SU-DHL-6 (cell line): ENCODE measurements at regions not wholly inside any gene's neighbourhood (a gene's known extent, or its start where the extent isn't known, plus 50 kb on each side); places are given as distances from the start of the nearest gene placed in this dataset.

ENCODE experiments used
- H2AFZ ChIP-seq: fragments of 200-600 bp; sonication (generic); 2 replicates; pipeline ENCODE4 v1.6.1; 2014; ENCODE audit warnings: low read depth, mild to moderate bottlenecking, moderate library complexity, mixed read lengths, antibody characterized with exemption, low read length; ENCODE audit not compliant: severe bottlenecking
- H3F3A ChIP-seq: fragments of 200-600 bp; shearing (Covaris generic); 2 replicates; pipeline ENCODE4 v1.6.0; 2016; ENCODE audit warnings: antibody characterized with exemption, mild to moderate bottlenecking; ENCODE audit not compliant: insufficient read depth
- H3K27ac ChIP-seq: fragments of 200-600 bp; sonication (generic); 2 replicates; pipeline ENCODE4 v1.5.1; 2016; ENCODE audit warnings: low read depth, mild to moderate bottlenecking, low read length, moderate library complexity, mixed read lengths
- H3K27me3 ChIP-seq: fragments of 200-600 bp; sonication (generic), shearing (Covaris generic); 2 replicates; pipeline ENCODE4 v1.6.0; 2014; ENCODE audit warnings: mild to moderate bottlenecking, low read length
- H3K36me3 ChIP-seq: fragments of 200-600 bp; sonication (generic); 2 replicates; pipeline ENCODE4 v1.6.1; 2014; ENCODE audit warnings: mild to moderate bottlenecking, low read length, mixed read lengths
- H3K4me2 ChIP-seq: fragments of 300-600, 200-600 bp; shearing (Covaris generic), sonication (generic); 2 replicates; pipeline ENCODE4 v1.6.0; 2014; ENCODE audit warnings: low read length, low read depth, mild to moderate bottlenecking; ENCODE audit not compliant: poor library complexity, severe bottlenecking
- H3K4me3 ChIP-seq: fragments of 200-600 bp; sonication (generic); 2 replicates; pipeline ENCODE4 v1.5.1; 2014; ENCODE audit warnings: antibody characterized with exemption, low read length, mild to moderate bottlenecking, mixed read lengths; ENCODE audit not compliant: insufficient read depth, poor library complexity, severe bottlenecking
- H3K79me2 ChIP-seq: fragments of 200-600 bp; sonication (generic); 2 replicates; pipeline ENCODE4 v1.6.1; 2014; ENCODE audit warnings: mild to moderate bottlenecking, low read length, moderate library complexity; ENCODE audit not compliant: insufficient read depth
- H3K9ac ChIP-seq: fragments of 200-600 bp; sonication (generic); 2 replicates; pipeline ENCODE4 v1.7.0; 2014; ENCODE audit warnings: mild to moderate bottlenecking, low read length
- H3K9me2 ChIP-seq: fragments of 200-600 bp; sonication (generic); replicated peaks from 2 replicates; pipeline ENCODE4 v1.6.1; 2014; ENCODE audit warnings: low read length; ENCODE audit not compliant: insufficient read depth
- H3K9me3 ChIP-seq: fragments of 200-600 bp; sonication (generic); 2 replicates; pipeline ENCODE4 v1.6.1; 2014; ENCODE audit warnings: low read length, mixed read lengths; ENCODE audit not compliant: insufficient read depth
- H4K20me1 ChIP-seq: fragments of 200-600 bp; sonication (generic); 2 replicates; pipeline ENCODE4 v1.6.1; 2014; ENCODE audit warnings: low read depth, mild to moderate bottlenecking, antibody characterized with exemption, low read length, moderate library complexity, mixed read lengths
- EZH2phosphoT487 ChIP-seq: fragments of 200-600 bp; sonication (generic), shearing (Covaris generic); conservative IDR thresholded peaks from 2 replicates; pipeline ENCODE4 v1.6.1; 2018; ENCODE audit warnings: mild to moderate bottlenecking, antibody characterized with exemption, low read length, moderate library complexity, mixed read lengths
- TF ChIP-seq, protein P1 (sequence below): fragments of 200-600 bp; sonication (generic); IDR thresholded peaks from one replicate; pipeline ENCODE4 v1.5.1; 2017; ENCODE audit warnings: antibody characterized with exemption, mild to moderate bottlenecking, low read length, moderate library complexity; ENCODE audit not compliant: insufficient read depth, poor library complexity, severe bottlenecking

DNA sequence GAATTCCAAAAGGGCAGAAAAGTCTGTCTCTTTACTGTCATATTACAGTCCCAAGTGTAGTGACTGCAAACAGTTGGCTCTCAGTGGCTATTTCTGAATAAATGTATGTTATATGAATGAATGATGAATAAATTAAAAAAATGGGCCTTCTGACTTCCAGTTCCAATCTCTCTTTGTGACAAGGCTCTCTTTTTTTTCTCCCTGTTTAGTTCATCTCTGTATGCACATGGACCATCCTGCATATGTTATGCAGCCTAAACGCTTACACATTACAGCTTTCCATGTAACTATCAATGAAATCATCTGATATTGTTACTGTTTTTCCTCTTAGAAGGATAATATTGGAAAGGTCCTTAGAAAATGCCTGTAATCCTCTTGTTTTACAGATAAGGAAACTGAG, 363.0 kb downstream of the NUF2 start:
- Histone ChIP-seq H3K4me2 (no peak overlapping the region), H3K27ac (no peak overlapping the region), H3K9me3 (peaks cover 12% of the 10 kb centered on the region; the same call in 1 of the 2 replicates)

DNA sequence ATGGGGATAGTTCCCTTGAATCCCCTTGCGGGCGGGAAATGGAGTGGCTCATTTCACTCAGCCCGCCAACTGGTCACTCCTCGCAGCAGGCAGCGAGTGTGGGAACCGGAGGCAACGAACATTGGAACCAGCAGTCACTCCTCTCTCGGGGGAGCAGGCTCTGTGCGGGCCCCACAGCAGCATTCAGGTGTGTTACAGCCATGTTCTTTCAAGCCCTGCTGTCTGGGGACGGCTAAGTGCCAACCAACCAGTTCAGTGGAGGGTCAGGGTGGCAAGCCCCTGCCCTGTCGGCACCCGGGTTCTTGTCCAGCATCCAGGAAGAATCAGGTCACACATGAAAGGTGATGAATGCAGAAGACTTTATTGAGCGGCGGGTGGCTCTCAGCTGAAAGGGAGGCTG, 370.5 kb downstream of the NUF2 start:
- H2AFZ ChIP-seq = no peak overlapping the region
- no peak overlapping the region for H3K27ac ChIP-seq
- no peaks in the 10 kb centered on the region for H3K36me3 ChIP-seq
- no peaks in the 10 kb centered on the region for H4K20me1 ChIP-seq
- no peaks in the 10 kb centered on the region for H3K79me2 ChIP-seq
- no peak overlapping the region for H3K4me3 ChIP-seq
- H3F3A ChIP-seq = no peaks in the 10 kb centered on the region
- H3K9me3 ChIP-seq = no peaks in the 10 kb centered on the region
- no peaks in the 10 kb centered on the region for H3K27me3 ChIP-seq
- no peak overlapping the region for H3K9ac ChIP-seq
- H3K4me2 ChIP-seq = no peak overlapping the region
- no peak for TF ChIP-seq EZH2phosphoT487
- TF ChIP-seq, protein P1, sequence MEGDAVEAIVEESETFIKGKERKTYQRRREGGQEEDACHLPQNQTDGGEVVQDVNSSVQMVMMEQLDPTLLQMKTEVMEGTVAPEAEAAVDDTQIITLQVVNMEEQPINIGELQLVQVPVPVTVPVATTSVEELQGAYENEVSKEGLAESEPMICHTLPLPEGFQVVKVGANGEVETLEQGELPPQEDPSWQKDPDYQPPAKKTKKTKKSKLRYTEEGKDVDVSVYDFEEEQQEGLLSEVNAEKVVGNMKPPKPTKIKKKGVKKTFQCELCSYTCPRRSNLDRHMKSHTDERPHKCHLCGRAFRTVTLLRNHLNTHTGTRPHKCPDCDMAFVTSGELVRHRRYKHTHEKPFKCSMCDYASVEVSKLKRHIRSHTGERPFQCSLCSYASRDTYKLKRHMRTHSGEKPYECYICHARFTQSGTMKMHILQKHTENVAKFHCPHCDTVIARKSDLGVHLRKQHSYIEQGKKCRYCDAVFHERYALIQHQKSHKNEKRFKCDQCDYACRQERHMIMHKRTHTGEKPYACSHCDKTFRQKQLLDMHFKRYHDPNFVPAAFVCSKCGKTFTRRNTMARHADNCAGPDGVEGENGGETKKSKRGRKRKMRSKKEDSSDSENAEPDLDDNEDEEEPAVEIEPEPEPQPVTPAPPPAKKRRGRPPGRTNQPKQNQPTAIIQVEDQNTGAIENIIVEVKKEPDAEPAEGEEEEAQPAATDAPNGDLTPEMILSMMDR = no peak
- H3K9me2 ChIP-seq = no peaks in the 10 kb centered on the region

More for the DNA sequence above, 363.0 kb downstream of the NUF2 start:
- no peaks in the 10 kb centered on the region for H4K20me1 ChIP-seq
- no peaks in the 10 kb centered on the region for H3K27me3 ChIP-seq
- H3K9ac ChIP-seq = no peak overlapping the region
- no peak overlapping the region for H3K4me3 ChIP-seq
- H3K9me2 ChIP-seq = no peaks in the 10 kb centered on the region
- H3F3A ChIP-seq = no peaks in the 10 kb centered on the region
- H3K79me2 ChIP-seq = no peaks in the 10 kb centered on the region
- no peak overlapping the region for H2AFZ ChIP-seq
- TF ChIP-seq, protein P1 = no peak
- no peak for TF ChIP-seq EZH2phosphoT487
- H3K36me3 ChIP-seq = no peaks in the 10 kb centered on the region

DNA sequence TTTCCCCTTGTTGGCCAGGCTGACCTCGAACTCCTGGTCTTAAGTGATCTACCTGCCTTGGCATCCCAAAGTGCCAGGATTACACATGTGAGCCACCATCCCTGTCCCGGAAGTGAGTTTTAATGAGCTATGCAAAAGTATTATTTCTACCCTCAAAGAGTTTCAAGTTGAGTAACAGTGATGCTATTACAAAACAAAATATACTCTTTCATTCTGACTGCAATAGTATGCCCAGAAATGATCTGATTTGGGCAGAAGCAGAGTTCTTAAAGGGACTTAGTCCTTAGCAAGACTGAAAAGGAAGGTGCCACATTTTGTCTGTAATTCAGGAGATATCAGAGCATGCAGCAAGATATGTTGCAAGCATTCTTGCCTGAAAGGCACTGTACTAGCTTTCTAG, 375.4 kb downstream of the NUF2 start:
- H3K9me2 ChIP-seq = no peaks in the 10 kb centered on the region
- H3K36me3 ChIP-seq = no peaks in the 10 kb centered on the region
- H3K79me2 ChIP-seq = no peaks in the 10 kb centered on the region
- no peak overlapping the region for H2AFZ ChIP-seq
- no peaks in the 10 kb centered on the region for H3F3A ChIP-seq
- TF ChIP-seq, protein P1 = no peak
- no peak for TF ChIP-seq EZH2phosphoT487
- H3K27me3 ChIP-seq = no peaks in the 10 kb centered on the region
- H3K9me3 ChIP-seq = no peaks in the 10 kb centered on the region
- H3K4me2 ChIP-seq = no peak overlapping the region
- H3K4me3 ChIP-seq = no peak overlapping the region
- H3K27ac ChIP-seq = no peak overlapping the region
- H4K20me1 ChIP-seq = no peaks in the 10 kb centered on the region
- H3K9ac ChIP-seq = no peak overlapping the region
